ENCODE measurements at regions not wholly inside any gene's neighbourhood (a gene's known extent, or its start where the extent isn't known, plus 50 kb on each side); places are given as distances from the start of the nearest gene placed in this dataset.
A peak's percentile ranks its signal among the peaks of the same experiment; 100 is the strongest.

- Histone ChIP-seq H3K4me1 (ENCODE audit: insufficient read depth, low read length) (peaks cover 17% of the 10 kb centered on the region), H3K36me3 (ENCODE audit: low read depth, low read length) (no peaks in the 10 kb centered on the region), H2AFZ (ENCODE audit: low read length) (peak overlapping the region; percentile 64), H3K4me2 (ENCODE audit: low read length) (no peak overlapping the region), H3K79me2 (ENCODE audit: low read length) (no peaks in the 10 kb centered on the region), H3K9ac (ENCODE audit: low read length) (no peak overlapping the region), H3K27ac (ENCODE audit: low read length) (peak overlapping the region; percentile 48), H4K20me1 (ENCODE audit: low read length) (no peaks in the 10 kb centered on the region), H3K4me3 (ENCODE audit: low read length) (no peak overlapping the region), H3F3A (ENCODE audit: low read length, unreplicated experiment) (no peaks in the 10 kb centered on the region), H3K9me2 (replicated peaks; ENCODE audit: low read length) (no peaks in the 10 kb centered on the region), H3K27me3 (ENCODE audit: low read length) (no peaks in the 10 kb centered on the region), H3K9me3 (ENCODE audit: low read length) (no peaks in the 10 kb centered on the region; the same call in 1 of the 2 replicates)
- ATAC-seq (peak; percentile 74), DNase-seq (peak; percentile 72)
- no TSS peak for BruUV-seq (replicated peaks)
- intact Hi-C loops (cut with micrococcal nuclease): no loop called here
- POLR2A ChIA-PET (ENCODE audit: unreplicated experiment): no interaction called here
- no peak for TF ChIP-seq CTCF (conservative IDR thresholded peaks at IDR 0.05; ENCODE audit: low read depth, low read length)
- TF ChIP-seq EZH2 (IDR thresholded peaks at IDR 0.05; ENCODE audit: low read length, unreplicated experiment): no peak
- no peak for TF ChIP-seq EZH2phosphoT487 (IDR thresholded peaks at IDR 0.05; ENCODE audit: borderline replicate concordance, low read length)
- CTCF ChIA-PET: interaction anchor here (0.6 kb wide), 1 partner anchor 245 kb away, joined by 4 read pairs; no protein-coding TSS in a partner anchor
These were observed 347.3 kb upstream of the ZNF608 start for GRCh38 chr5:125093776-125094175.

- TF ChIP-seq CTCF (conservative IDR thresholded peaks at IDR 0.05; ENCODE audit: low read depth, low read length) (no peak), EZH2 (IDR thresholded peaks at IDR 0.05; ENCODE audit: low read length, unreplicated experiment) (no peak), EZH2phosphoT487 (IDR thresholded peaks at IDR 0.05; ENCODE audit: borderline replicate concordance, low read length) (no peak)
- intact Hi-C loops (cut with micrococcal nuclease): no loop called here
- Histone ChIP-seq H3K27me3 (ENCODE audit: low read length) (no peaks in the 10 kb centered on the region), H4K20me1 (ENCODE audit: low read length) (no peaks in the 10 kb centered on the region), H3K36me3 (ENCODE audit: low read depth, low read length) (no peaks in the 10 kb centered on the region), H3F3A (ENCODE audit: low read length, unreplicated experiment) (no peaks in the 10 kb centered on the region), H3K27ac (ENCODE audit: low read length) (no peak overlapping the region), H3K4me1 (ENCODE audit: insufficient read depth, low read length) (peaks cover 8% of the 10 kb centered on the region), H3K9me2 (replicated peaks; ENCODE audit: low read length) (no peaks in the 10 kb centered on the region), H2AFZ (ENCODE audit: low read length) (no peak overlapping the region), H3K9ac (ENCODE audit: low read length) (no peak overlapping the region), H3K9me3 (ENCODE audit: low read length) (no peaks in the 10 kb centered on the region; the same call in 1 of the 2 replicates), H3K4me2 (ENCODE audit: low read length) (no peak overlapping the region), H3K79me2 (ENCODE audit: low read length) (no peaks in the 10 kb centered on the region), H3K4me3 (ENCODE audit: low read length) (no peak overlapping the region)
- POLR2A ChIA-PET (ENCODE audit: unreplicated experiment): no interaction called here
- ATAC-seq: no peak
- CTCF ChIA-PET: no interaction called here
- no TSS peak for BruUV-seq (replicated peaks)
- DNase-seq: no peak
These were observed 353.9 kb upstream of the ZNF608 start for GRCh38 chr5:125100342-125100741.

GRCh38 chr5:125100951-125101350, 354.5 kb upstream of the ZNF608 start:
- CTCF ChIA-PET: no interaction called here
- no peak overlapping the region for H3K27ac ChIP-seq (ENCODE audit: low read length)
- no peaks in the 10 kb centered on the region for H3K9me2 ChIP-seq (replicated peaks; ENCODE audit: low read length)
- POLR2A ChIA-PET (ENCODE audit: unreplicated experiment): no interaction called here
- TF ChIP-seq EZH2phosphoT487 (IDR thresholded peaks at IDR 0.05; ENCODE audit: borderline replicate concordance, low read length) (no peak), EZH2 (IDR thresholded peaks at IDR 0.05; ENCODE audit: low read length, unreplicated experiment) (no peak), CTCF (conservative IDR thresholded peaks at IDR 0.05; ENCODE audit: low read depth, low read length) (no peak)
- ATAC-seq (no peak), DNase-seq (no peak)
- H3K79me2 ChIP-seq (ENCODE audit: low read length): no peaks in the 10 kb centered on the region
- H3K4me2 ChIP-seq (ENCODE audit: low read length): no peak overlapping the region
- H3K36me3 ChIP-seq (ENCODE audit: low read depth, low read length): no peaks in the 10 kb centered on the region
- BruUV-seq (replicated peaks): no TSS peak
- H2AFZ ChIP-seq (ENCODE audit: low read length): no peak overlapping the region
- H3K9me3 ChIP-seq (ENCODE audit: low read length): no peaks in the 10 kb centered on the region; the same call in 1 of the 2 replicates
- H3K4me3 ChIP-seq (ENCODE audit: low read length): no peak overlapping the region
- intact Hi-C loops (cut with micrococcal nuclease): no loop called here
- H3F3A ChIP-seq (ENCODE audit: low read length, unreplicated experiment): no peaks in the 10 kb centered on the region
- H4K20me1 ChIP-seq (ENCODE audit: low read length): no peaks in the 10 kb centered on the region
- peaks cover 8% of the 10 kb centered on the region for H3K4me1 ChIP-seq (ENCODE audit: insufficient read depth, low read length)
- H3K9ac ChIP-seq (ENCODE audit: low read length): no peak overlapping the region
- H3K27me3 ChIP-seq (ENCODE audit: low read length): no peaks in the 10 kb centered on the region
